HCT116 (cell line): ENCODE measurements at regions not wholly inside any gene's neighbourhood (a gene's known extent, or its start where the extent isn't known, plus 50 kb on each side); places are given as distances from the start of the nearest gene placed in this dataset.

Source experiments
- ATAC-seq: fragments of 200-7000 bp; cut with Tn5 transposase; 2 replicates; pipeline ENCODE4 v1.9.1; 2020; ENCODE audit warnings: mild to moderate bottlenecking, moderate library complexity
- BruUV-seq: library from RNA; stranded (reverse); fragments of 400-500 nt; replicated peaks from 2 replicates; lab custom pipeline; 2021; lab: Mats Ljungman, UMichigan
- CTCF ChIA-PET: fragments of 300-600 bp; sonication (Branson Sonifier 250); formaldehyde crosslinking; loops from one replicate; lab custom pipeline; 2021; ENCODE audit warnings: antibody characterized with exemption; lab: Charles Lee
- POLR2A ChIA-PET: fragments of 300-600, 350-600 bp; sonication (Branson Sonifier 250); formaldehyde crosslinking; loops from one replicate; lab custom pipeline; 2021; ENCODE audit warnings: antibody characterized with exemption; lab: Charles Lee
- RAD21 ChIA-PET, 2 experiments: fragments of 300-600 bp; sonication (Branson Sonifier 250); formaldehyde crosslinking; loops; one replicate each; lab custom pipeline; 2023; ENCODE audit warnings: low total read pairs in 2 of 2; ENCODE audit not compliant: uncharacterized antibody in 2 of 2, unreplicated experiment in 2 of 2, low non-redundant PET in 1 of 2; lab: Charles Lee
- DNase-seq: peaks from one replicate; pipeline ENCODE4 v3.0.0-alpha.2; 2010; ENCODE audit warnings: low read depth, low spot score
- H2AFZ ChIP-seq: fragments of 200-600 bp; shearing (Covaris generic), sonication (generic); 2 replicates; pipeline ENCODE4 v1.6.1; 2017; ENCODE audit warnings: low read depth, mixed run types, mixed read lengths, antibody characterized with exemption, low read length; ENCODE audit not compliant: poor library complexity, severe bottlenecking
- H3K27ac ChIP-seq: 2 replicates; pipeline ENCODE4 v1.5.1; 2012; ENCODE audit warnings: low read depth, low read length
- H3K27me3 ChIP-seq: fragments of 200-600 bp; sonication (generic); 2 replicates; pipeline ENCODE4 v1.6.1; 2016; ENCODE audit warnings: mixed run types, low read length, mixed read lengths; ENCODE audit not compliant: insufficient read depth
- H3K36me3 ChIP-seq, 2 experiments: fragments of 200-500 bp in 1 of 2; fragments of 200-600 bp in 1 of 2; sonication (Bioruptor generic) in 1 of 2; sonication (generic) in 1 of 2; 2 replicates each; pipeline versions ENCODE4 v1.5.1 to v1.6.1; 2014 to 2016; ENCODE audit warnings: low read length in 2 of 2, inconsistent platforms in 1 of 2, mixed read lengths in 1 of 2, mixed run types in 1 of 2; ENCODE audit not compliant: insufficient read depth in 2 of 2, control insufficient read depth in 1 of 2
- H3K4me1 ChIP-seq, 2 experiments: fragments of 200-600 bp in 1 of 2; sonication (generic) in 1 of 2; 2 replicates each; pipeline versions ENCODE4 v1.5.1 to v1.6.1; 2012 to 2017; ENCODE audit warnings: low read length in 2 of 2, inconsistent platforms in 1 of 2, mild to moderate bottlenecking in 1 of 2, mixed read lengths in 1 of 2, mixed run types in 1 of 2, moderate library complexity in 1 of 2; ENCODE audit not compliant: insufficient read depth in 2 of 2, control insufficient read depth in 1 of 2
- H3K4me2 ChIP-seq: fragments of 200-600 bp; sonication (generic); 2 replicates; pipeline ENCODE4 v1.6.1; 2017; ENCODE audit warnings: mixed run types, low read length, mixed read lengths
- H3K4me3 ChIP-seq, 2 experiments: fragments of 200-600 bp in 1 of 2; sonication (generic) in 1 of 2; replicated peaks in 1 of 2; 2 replicates each; pipeline ENCODE4 v1.5.1; 2011 to 2016; ENCODE audit warnings: low read length in 2 of 2, control low read depth in 1 of 2, low read depth in 1 of 2, mild to moderate bottlenecking in 1 of 2, mixed read lengths in 1 of 2, mixed run types in 1 of 2
- H3K79me2 ChIP-seq: fragments of 200-600 bp; sonication (generic); 2 replicates; pipeline ENCODE4 v1.6.1; 2017; ENCODE audit warnings: mild to moderate bottlenecking, mixed run types, low read length, moderate library complexity, mixed read lengths; ENCODE audit not compliant: insufficient read depth
- H3K9ac ChIP-seq: fragments of 200-600 bp; sonication (generic); 2 replicates; pipeline ENCODE4 v1.6.1; 2016; ENCODE audit warnings: low read length, mixed read lengths
- H3K9me2 ChIP-seq: fragments of 200-600 bp; sonication (generic), shearing (Covaris generic); 2 replicates; pipeline ENCODE4 v1.6.1; 2017; ENCODE audit warnings: mixed run types, mild to moderate bottlenecking, moderate library complexity; ENCODE audit not compliant: insufficient read depth
- H3K9me3 ChIP-seq, 2 experiments: fragments of 200-500 bp in 1 of 2; fragments of 200-600 bp in 1 of 2; sonication (Bioruptor generic) in 1 of 2; sonication (generic) in 1 of 2; 2 replicates each; pipeline ENCODE4 v1.6.1; 2014 to 2017; ENCODE audit warnings: low read length in 2 of 2, mixed read lengths in 2 of 2, inconsistent platforms in 1 of 2, low read depth in 1 of 2, mild to moderate bottlenecking in 1 of 2, mixed run types in 1 of 2, moderate library complexity in 1 of 2; ENCODE audit not compliant: control insufficient read depth in 1 of 2, insufficient read depth in 1 of 2
- H4K20me1 ChIP-seq: fragments of 200-600 bp; sonication (generic), shearing (Covaris generic); 2 replicates; pipeline ENCODE4 v1.6.1; 2017; ENCODE audit warnings: mixed run types, mild to moderate bottlenecking, moderate library complexity; ENCODE audit not compliant: insufficient read depth
- CTCF ChIP-seq, 3 experiments: fragments of 200-600 bp in 1 of 3; sonication (generic) in 1 of 3; IDR thresholded peaks in 2 of 3; conservative IDR thresholded peaks in 1 of 3; 2 replicates each; pipeline ENCODE4 v1.5.1; 2012 to 2017; ENCODE audit warnings: low read depth in 2 of 3, low read length in 2 of 3, antibody characterized with exemption in 1 of 3, borderline replicate concordance in 1 of 3, control low read depth in 1 of 3, mild to moderate bottlenecking in 1 of 3, mixed read lengths in 1 of 3, mixed run types in 1 of 3, moderate library complexity in 1 of 3; ENCODE audit not compliant: insufficient read depth in 1 of 3
- EGR1 ChIP-seq: IDR thresholded peaks from 2 replicates; pipeline ENCODE4 v1.6.1; 2012; ENCODE audit warnings: low read depth
- ELF1 ChIP-seq: IDR thresholded peaks from 2 replicates; pipeline ENCODE4 v1.6.1; 2012; ENCODE audit warnings: low read depth, borderline replicate concordance
- JUND ChIP-seq: IDR thresholded peaks from 2 replicates; pipeline ENCODE4 v1.6.1; 2012
- MAX ChIP-seq: IDR thresholded peaks from 2 replicates; pipeline ENCODE4 v1.6.1; 2012
- POLR2AphosphoS5 ChIP-seq: IDR thresholded peaks from 2 replicates; pipeline ENCODE4 v1.6.1; 2011; ENCODE audit warnings: mild to moderate bottlenecking, low read depth, low read length, moderate library complexity
- RAD21 ChIP-seq: IDR thresholded peaks from 2 replicates; pipeline ENCODE4 v1.6.1; 2012; ENCODE audit warnings: low read depth, mild to moderate bottlenecking
- REST ChIP-seq: IDR thresholded peaks from 2 replicates; pipeline ENCODE4 v1.6.1; 2012; ENCODE audit warnings: low read depth
- TCF7L2 ChIP-seq: IDR thresholded peaks from 2 replicates; pipeline ENCODE4 v1.7.0; 2011; ENCODE audit warnings: borderline replicate concordance, inconsistent platforms; ENCODE audit not compliant: insufficient read depth, insufficient read length; ENCODE audit errors: extremely low read depth
- ZNF274 ChIP-seq: fragments of 200-500 bp; sonication (Bioruptor generic); IDR thresholded peaks from 2 replicates; pipeline ENCODE4 v1.6.1; 2014; ENCODE audit warnings: mild to moderate bottlenecking, low read depth, low read length, inconsistent platforms
- intact Hi-C: fragments of 100-400 bp; cut with micrococcal nuclease; formaldehyde crosslinking; loops from 2 replicates; pipeline ENCODE4 v1.10.0; 2022

GRCh38 chr14:81618695-81619094, 85.0 kb upstream of the SEL1L start:
- no peaks in the 10 kb centered on the region for H3K79me2 ChIP-seq
- H2AFZ ChIP-seq, result no peak overlapping the region
- no peak overlapping the region for H3K4me3 ChIP-seq
- DNase-seq (no peak), ATAC-seq (no peak)
- no TSS peak for BruUV-seq
- H3K27ac ChIP-seq, result no peak overlapping the region
- ChIA-PET POLR2A (no interaction called here), CTCF (no interaction called here), RAD21 (no interaction called here)
- H3K9ac ChIP-seq, result no peak overlapping the region
- no peaks in the 10 kb centered on the region for H3K9me3 ChIP-seq
- H4K20me1 ChIP-seq, result no peaks in the 10 kb centered on the region
- H3K36me3 ChIP-seq, result no peaks in the 10 kb centered on the region
- TF ChIP-seq REST (no peak), ELF1 (no peak), EGR1 (no peak), RAD21 (no peak), ZNF274 (no peak), MAX (no peak), TCF7L2 (no peak), POLR2AphosphoS5 (no peak), JUND (no peak), CTCF (IDR thresholded peaks at IDR 0.05 in 2 of 3, conservative IDR thresholded peaks at IDR 0.05 in 1 of 3; ENCODE audit: borderline replicate concordance in 1 of 3, insufficient read depth in 1 of 3, low read depth in 2 of 3, low read length in 2 of 3) (no peak)
- H3K4me2 ChIP-seq, result no peak overlapping the region
- H3K9me2 ChIP-seq, result no peaks in the 10 kb centered on the region
- no peaks in the 10 kb centered on the region for H3K27me3 ChIP-seq
- intact Hi-C loops, result no loop called here
- H3K4me1 ChIP-seq, result no peaks in the 10 kb centered on the region
